GM21529 (cell line): ENCODE measurements at regions not wholly inside any gene's neighbourhood (a gene's known extent, or its start where the extent isn't known, plus 50 kb on each side); places are given as distances from the start of the nearest gene placed in this dataset.
"Not testable (repeated sequence)": the region's sequence is repeated elsewhere in the genome, so short reads cannot be mapped to it uniquely, and the experiment has no call there.

Experiments
- ATAC-seq: cut with Tn5 transposase; IDR thresholded peaks from one replicate; pipeline ENCODE4 v1.9.1; 2021; ENCODE audit not compliant: unreplicated experiment

- no peak for ATAC-seq
Observed at GRCh38 chr1:98143403-98143802, 222.6 kb upstream of the DPYD start.

- no peak for ATAC-seq
Observed at GRCh38 chr1:98133131-98133530, 212.3 kb upstream of the DPYD start.

DNA sequence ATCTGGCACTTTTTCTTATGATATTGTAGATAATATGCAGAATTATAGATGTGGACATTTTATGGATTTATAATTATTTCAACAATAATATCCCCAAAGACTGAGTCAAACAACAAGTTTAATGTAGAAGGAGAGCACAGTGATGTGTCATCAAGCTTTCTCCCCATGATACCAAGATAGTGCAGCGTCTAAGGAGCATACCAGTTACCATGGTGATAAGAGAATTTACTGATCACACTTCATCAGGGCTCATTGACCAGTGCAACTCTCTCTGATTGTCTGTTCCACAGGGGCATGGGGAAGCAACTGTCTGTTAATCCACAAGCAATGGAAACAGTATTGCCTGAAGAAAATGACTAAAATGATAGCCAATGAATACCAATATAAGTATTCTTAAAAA is 209.6 kb upstream of the DPYD start:
- no peak for ATAC-seq

DNA sequence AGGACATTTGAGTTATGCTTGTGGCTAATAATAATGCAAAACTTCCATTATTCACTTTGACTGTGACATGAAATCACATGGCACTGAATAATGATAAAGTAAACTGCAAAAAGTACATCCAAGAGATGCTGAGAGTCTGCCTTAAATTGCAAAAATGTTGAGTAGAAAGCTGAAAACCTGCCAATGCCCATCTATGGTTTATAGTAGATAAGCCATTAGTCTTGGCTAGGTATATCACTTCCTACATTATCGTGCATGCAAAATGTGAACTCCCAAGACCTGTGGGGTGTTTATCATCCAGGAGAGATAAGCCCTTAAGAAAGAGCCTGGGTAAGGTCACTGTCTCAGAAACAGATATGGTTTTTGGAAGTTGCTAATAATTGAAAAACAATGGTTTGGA is 208.7 kb upstream of the DPYD start:
- ATAC-seq = no peak

GRCh38 chr1:98126740-98127139 is 205.9 kb upstream of the DPYD start:
- no peak for ATAC-seq

- no peak for ATAC-seq
Observed at GRCh38 chr1:98121646-98122045, 200.8 kb upstream of the DPYD start.

GRCh38 chr1:98119796-98120195 is 199.0 kb upstream of the DPYD start:
- no peak for ATAC-seq

DNA sequence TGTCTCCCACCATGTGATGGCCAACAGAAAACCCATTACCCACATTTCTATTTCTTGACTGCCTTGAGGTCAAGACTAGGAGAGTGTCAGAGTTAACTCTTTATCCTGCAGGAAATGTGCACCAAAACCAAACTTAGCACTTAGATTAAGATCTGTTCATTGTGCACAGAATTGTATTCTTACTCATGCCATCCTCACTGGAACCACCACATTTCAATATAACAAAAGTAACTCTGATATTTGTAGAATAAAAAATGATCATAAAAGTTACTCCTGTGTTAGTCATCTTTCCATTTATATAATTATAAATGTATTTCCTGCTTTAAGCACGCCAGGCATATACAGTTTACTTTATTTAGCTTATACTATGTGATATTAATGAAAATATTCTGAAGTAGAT is 193.0 kb upstream of the DPYD start:
- ATAC-seq = no peak

DNA sequence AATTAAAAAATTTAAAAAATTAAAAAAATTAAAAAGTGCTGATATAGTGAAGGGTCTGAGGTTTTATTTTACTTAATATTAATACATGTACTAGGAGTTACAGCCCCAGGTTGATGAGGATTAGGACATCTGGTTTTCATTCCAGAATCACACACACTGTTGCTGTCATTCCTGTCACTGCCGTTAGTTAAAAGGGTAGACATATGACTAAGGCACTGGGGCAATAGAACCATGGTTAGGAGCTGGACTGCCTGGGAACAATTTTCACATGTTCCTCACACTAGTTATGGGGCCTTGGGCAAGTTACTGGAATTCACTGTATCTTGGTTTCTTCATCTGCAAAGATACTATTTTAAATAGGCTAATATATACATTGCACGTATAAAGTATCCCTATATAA is 191.8 kb upstream of the DPYD start:
- no peak for ATAC-seq

- ATAC-seq = no peak
Observed at GRCh38 chr1:98110674-98111073, 189.8 kb upstream of the DPYD start.

- not testable (repeated sequence) for ATAC-seq
Observed at GRCh38 chr1:98108378-98108777, 187.5 kb upstream of the DPYD start.

GRCh38 chr1:98107256-98107655 is 186.4 kb upstream of the DPYD start:
- no peak for ATAC-seq

DNA sequence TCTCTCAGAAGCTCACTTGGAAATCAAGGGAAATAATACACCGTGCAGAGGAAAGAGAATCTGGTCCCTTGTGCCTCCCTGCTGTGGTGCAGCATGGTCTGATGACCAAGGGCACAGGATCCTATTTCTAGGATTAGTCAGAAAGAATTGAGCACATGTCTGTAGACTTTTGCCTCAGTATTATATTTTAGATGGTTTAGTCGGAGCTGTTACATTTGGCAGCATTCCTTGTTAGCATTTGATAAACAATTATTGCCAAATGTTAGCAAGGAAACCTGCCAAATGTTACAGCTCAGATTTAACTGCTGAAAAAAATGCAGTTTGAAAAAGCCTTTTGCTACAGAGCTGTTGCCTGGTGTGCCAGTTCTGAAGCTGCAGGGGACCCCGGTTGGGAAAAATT is 183.5 kb upstream of the DPYD start:
- ATAC-seq = no peak

DNA sequence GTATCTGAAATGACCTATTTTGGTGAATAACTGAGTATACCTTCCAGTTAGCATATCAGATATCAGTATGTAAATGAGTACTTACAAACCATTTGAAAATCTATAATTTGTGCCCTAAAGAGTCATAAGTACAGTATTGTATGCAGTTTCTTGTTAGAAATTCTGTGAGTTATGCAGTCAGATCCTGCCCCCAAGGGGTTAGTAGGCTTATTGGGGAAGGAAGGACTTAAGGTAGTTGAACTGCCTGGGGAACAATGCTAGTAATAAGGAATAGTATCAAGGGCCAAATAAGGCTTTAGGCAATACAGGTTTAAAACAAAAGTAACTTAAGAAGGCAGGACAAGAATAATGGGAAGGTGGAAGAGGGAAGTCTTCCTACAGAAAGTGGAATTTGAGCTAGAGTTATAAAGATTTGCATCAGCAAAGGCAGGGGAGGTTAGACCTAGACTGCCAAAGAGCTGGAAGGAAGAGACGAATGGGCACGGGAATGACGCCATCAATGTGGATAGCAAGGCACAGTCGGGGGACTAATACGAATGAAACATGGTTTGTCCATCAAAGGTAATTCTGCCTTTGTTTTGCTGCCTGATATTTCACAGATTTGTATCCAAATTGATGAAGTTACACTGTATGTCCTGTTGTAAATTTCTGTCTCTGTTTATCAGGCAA is 182.9 kb upstream of the DPYD start:
- no peak for ATAC-seq

DNA sequence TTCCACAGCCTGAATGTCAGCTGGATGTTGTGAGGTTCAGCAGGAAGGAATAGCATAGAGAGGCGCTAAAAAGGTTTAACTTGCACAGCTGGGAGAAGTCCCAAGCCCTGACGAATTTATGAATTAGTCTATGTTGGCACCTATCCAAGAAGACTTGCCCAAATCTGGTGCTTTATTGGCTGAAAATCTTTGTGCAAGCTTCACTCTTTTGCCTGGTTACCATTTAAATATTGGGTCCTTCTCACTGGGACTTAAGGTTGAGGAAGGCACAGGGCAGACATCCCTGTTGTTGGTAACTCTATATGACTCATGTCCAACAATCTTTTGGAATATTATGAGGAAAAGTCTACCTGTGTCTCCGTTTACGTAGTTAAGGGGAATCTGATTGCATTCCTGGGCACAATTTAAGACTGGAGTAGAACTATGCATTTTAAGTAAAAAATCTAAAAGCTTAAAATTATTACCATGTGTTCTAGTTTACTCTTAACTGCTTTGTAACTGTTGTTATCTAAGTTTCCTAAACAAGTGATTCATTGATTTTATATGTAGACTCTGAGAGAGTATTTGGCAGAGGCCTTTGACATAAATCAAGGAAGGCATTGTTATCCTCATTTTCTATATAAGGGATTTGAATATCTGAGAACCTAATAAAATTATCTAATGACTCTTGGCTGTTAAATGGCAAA is 181.7 kb upstream of the DPYD start:
- no peak for ATAC-seq

- no peak for ATAC-seq
Observed at GRCh38 chr1:98101364-98101763, 180.5 kb upstream of the DPYD start.

GRCh38 chr1:98099501-98099900 is 178.7 kb upstream of the DPYD start:
- no peak for ATAC-seq

- no peak for ATAC-seq
Observed at GRCh38 chr1:98098473-98098872, 177.6 kb upstream of the DPYD start.

DNA sequence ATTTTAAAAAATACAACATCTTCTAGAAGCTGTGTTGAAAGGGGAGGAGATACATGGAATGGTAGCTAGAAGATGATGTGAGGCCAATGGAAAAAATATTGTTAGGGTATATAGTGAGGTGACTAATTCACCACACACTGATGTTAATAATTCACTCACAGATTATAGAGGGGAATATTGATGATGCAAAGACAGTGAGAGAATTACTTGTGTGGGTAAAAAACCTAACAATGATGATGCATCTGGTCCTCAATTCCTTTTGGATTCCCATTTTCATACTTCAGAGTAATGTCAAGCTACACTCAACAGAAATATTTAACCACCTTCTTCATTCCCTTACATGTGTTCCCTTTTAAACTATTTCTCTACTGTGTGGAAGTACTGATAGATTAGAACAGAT is 169.5 kb upstream of the DPYD start:
- ATAC-seq = no peak

DNA sequence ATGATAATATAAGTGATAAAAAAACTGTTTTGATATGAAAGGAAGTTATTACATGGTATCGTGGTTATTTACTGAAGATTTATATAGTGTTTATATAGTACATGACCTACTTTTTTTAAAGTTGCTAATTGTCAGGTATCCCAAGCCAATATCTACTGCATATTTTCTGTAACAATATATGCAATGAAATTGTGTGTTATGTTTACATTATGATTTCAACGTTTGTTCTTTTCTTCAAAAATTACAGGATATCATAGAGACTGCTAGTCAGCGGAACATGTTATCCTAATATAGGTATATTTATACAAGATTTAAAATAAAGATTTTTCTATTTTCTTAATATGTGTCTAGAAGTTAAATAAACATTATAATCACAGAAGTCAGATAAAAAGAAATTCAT is 167.5 kb upstream of the DPYD start:
- no peak for ATAC-seq

GRCh38 chr1:98086796-98087441 is 166.1 kb upstream of the DPYD start:
- ATAC-seq = no peak

DNA sequence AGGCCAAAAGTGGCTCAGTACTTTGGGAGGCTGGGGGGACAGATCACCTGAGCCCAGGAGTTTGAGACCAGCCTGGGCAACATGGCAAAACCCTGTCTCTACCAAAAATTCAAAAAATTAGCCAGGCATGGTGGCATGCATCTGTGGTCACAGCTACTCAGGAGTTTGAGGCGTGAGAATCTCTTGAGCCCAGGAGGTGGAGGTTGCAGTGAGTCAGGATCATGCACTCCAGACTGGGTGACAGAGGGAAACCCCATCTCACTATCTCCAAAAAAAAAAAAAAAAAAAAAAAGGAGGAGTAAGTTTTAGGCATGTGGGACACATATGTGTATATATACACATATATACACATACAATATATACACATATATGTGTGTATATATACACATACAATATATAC is 165.3 kb upstream of the DPYD start:
- no peak for ATAC-seq
